Left lung (tissue), 4 donors: ENCODE measurements at regions not wholly inside any gene's neighbourhood (a gene's known extent, or its start where the extent isn't known, plus 50 kb on each side); places are given as distances from the start of the nearest gene placed in this dataset.

ENCODE experiments used
- ATAC-seq: fragments of 200-7000 bp; cut with Tn5 transposase; one replicate; pipeline ENCODE4 v1.9.1; 2020; ENCODE audit warnings: moderate library complexity
- DNase-seq, 4 donors: peaks; one replicate each; pipeline ENCODE4 v3.0.0-alpha.2; 2013 to 2020
- H3K27ac ChIP-seq, 2 donors: fragments of 200-600 bp; sonication (generic) in 1 of 2; one replicate each; pipeline versions ENCODE4 v1.5.0 to v1.8.0; 2020 to 2021
- H3K27me3 ChIP-seq, 2 donors: fragments of 200-600 bp; sonication (generic) in 1 of 2; one replicate each; pipeline versions ENCODE4 v1.5.0 to v1.8.0; 2020 to 2021
- H3K36me3 ChIP-seq, 2 donors: fragments of 200-600 bp; sonication (generic) in 1 of 2; one replicate each; pipeline versions ENCODE4 v1.5.0 to v1.8.0; 2020 to 2021
- H3K4me1 ChIP-seq, 2 donors: fragments of 200-600 bp; one replicate each; pipeline ENCODE4 v1.8.0; 2021
- H3K4me3 ChIP-seq, 2 donors: fragments of 200-600 bp; sonication (generic) in 1 of 2; one replicate each; pipeline versions ENCODE4 v1.5.0 to v1.8.0; 2020 to 2021; ENCODE audit warnings: mild to moderate bottlenecking in 1 of 2
- H3K9me3 ChIP-seq, 2 donors: fragments of 200-600 bp; sonication (generic) in 1 of 2; one replicate each; pipeline versions ENCODE4 v1.5.0 to v1.8.0; 2020 to 2021
- intact Hi-C, 2 donors: fragments of 100-400 bp; cut with DNase I; formaldehyde crosslinking; loops; one replicate each; pipeline versions ENCODE4 v1.11.2 to v1.14.2; 2022
- TF ChIP-seq, protein P1 (sequence below), 2 donors: fragments of 200-600 bp; sonication (generic) in 1 of 2; IDR thresholded peaks; one replicate each; pipeline versions ENCODE4 v1.5.0 to v1.8.0; 2021; ENCODE audit warnings: antibody characterized with exemption in 2 of 2
- donor health status: DM: no; HTN: yes; CAD: no.
- donor health status: DM: no; HTN: no; CAD: no.

DNA sequence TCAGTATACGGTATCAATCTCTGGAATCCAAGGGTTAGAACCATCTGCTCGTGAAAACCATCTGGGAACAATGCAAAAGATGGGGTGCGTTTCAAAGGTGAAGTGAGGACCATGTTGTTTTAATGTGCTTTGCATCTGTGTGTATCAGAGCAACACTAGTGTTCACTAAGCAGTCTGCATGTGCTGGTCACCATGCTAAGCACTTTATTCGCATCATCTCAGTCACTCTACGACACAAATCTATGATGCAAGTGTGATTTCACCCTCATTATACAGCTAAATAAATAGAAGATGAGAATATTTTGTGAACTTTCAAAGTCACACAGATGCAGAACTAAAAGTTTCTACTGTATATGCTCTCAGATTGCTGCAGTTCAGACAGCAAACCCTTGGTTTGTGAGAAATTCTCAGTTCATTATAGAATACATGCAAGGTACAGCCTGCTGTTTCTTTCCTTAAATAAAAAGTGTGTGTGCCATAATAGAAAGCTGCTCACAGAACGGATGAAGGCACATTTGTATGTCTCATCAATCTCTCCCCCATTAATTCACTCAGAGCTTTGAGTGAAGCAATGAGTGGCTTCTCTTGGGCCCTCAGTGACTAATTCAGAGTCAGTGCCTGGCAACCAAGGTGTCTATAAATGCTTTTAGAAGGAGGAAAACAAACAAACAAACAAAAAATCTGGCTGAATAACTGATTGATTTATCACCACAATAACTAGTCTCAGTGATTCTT is 652.8 kb upstream of the SOX11 start:
- TF ChIP-seq, protein P1, sequence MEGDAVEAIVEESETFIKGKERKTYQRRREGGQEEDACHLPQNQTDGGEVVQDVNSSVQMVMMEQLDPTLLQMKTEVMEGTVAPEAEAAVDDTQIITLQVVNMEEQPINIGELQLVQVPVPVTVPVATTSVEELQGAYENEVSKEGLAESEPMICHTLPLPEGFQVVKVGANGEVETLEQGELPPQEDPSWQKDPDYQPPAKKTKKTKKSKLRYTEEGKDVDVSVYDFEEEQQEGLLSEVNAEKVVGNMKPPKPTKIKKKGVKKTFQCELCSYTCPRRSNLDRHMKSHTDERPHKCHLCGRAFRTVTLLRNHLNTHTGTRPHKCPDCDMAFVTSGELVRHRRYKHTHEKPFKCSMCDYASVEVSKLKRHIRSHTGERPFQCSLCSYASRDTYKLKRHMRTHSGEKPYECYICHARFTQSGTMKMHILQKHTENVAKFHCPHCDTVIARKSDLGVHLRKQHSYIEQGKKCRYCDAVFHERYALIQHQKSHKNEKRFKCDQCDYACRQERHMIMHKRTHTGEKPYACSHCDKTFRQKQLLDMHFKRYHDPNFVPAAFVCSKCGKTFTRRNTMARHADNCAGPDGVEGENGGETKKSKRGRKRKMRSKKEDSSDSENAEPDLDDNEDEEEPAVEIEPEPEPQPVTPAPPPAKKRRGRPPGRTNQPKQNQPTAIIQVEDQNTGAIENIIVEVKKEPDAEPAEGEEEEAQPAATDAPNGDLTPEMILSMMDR (IDR thresholded peaks at IDR 0.05), result no peak
- no peak overlapping the region for H3K4me3 ChIP-seq
- no peaks in the 10 kb centered on the region for H3K36me3 ChIP-seq
- no peak overlapping the region for H3K27ac ChIP-seq
- H3K9me3 ChIP-seq, result no peaks in the 10 kb centered on the region
- no peaks in the 10 kb centered on the region for H3K4me1 ChIP-seq
- no peaks in the 10 kb centered on the region for H3K27me3 ChIP-seq
- intact Hi-C loops, result no loop called here
- DNase-seq (no peak), ATAC-seq (no peak)

DNA sequence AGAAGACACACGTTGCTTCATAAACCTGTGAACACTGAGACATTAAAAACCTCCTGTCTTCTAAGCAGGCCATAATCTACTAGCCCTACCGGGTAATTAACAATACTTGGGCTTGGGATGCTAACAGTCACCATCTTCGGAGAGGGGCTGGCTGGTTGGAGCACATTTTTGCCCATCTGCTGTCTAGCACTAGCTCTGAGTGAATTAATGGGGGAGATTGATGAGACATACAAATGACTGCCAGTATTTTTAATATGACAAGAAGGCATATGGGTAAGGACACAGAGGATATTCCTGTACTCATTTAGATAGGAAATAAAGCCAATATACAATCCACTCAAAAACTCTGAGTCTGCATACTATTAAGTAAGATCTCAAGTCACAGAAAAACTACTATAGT is 651.6 kb upstream of the SOX11 start:
- intact Hi-C loops, result no loop called here
- Histone ChIP-seq H3K27ac (no peak overlapping the region), H3K36me3 (no peaks in the 10 kb centered on the region), H3K4me1 (no peaks in the 10 kb centered on the region), H3K9me3 (no peaks in the 10 kb centered on the region), H3K27me3 (no peaks in the 10 kb centered on the region), H3K4me3 (no peak overlapping the region)
- no peak for ATAC-seq
- no peak for DNase-seq
- TF ChIP-seq, protein P1 (IDR thresholded peaks at IDR 0.05), result no peak

DNA sequence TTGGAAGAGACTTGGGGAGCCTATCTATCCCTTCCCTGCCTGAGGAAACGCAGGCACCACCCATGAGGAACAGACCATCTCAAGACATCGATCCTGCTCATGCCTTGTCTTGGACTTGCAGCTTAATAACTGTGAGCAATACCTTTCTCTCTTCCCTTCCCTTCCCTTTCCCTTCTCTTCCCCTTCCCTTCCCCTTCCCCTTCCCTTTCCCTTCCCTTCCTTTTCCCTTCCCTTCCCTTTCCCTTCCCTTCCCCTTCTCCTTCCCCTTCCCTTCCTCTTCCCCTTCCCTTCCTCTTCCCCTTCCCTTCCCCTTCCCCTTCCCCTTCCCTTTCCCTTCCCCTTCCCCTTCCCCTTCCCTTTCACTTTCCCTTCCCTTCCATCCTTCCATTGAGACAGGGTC is 650.7 kb upstream of the SOX11 start:
- no peak for DNase-seq
- H3K27me3 ChIP-seq, result no peaks in the 10 kb centered on the region
- H3K4me1 ChIP-seq, result no peaks in the 10 kb centered on the region
- H3K27ac ChIP-seq, result no peak overlapping the region
- no peaks in the 10 kb centered on the region for H3K9me3 ChIP-seq
- ATAC-seq, result no peak
- intact Hi-C loops, result no loop called here
- H3K4me3 ChIP-seq, result no peak overlapping the region
- TF ChIP-seq, protein P1 (IDR thresholded peaks at IDR 0.05), result no peak
- H3K36me3 ChIP-seq, result no peaks in the 10 kb centered on the region

DNA sequence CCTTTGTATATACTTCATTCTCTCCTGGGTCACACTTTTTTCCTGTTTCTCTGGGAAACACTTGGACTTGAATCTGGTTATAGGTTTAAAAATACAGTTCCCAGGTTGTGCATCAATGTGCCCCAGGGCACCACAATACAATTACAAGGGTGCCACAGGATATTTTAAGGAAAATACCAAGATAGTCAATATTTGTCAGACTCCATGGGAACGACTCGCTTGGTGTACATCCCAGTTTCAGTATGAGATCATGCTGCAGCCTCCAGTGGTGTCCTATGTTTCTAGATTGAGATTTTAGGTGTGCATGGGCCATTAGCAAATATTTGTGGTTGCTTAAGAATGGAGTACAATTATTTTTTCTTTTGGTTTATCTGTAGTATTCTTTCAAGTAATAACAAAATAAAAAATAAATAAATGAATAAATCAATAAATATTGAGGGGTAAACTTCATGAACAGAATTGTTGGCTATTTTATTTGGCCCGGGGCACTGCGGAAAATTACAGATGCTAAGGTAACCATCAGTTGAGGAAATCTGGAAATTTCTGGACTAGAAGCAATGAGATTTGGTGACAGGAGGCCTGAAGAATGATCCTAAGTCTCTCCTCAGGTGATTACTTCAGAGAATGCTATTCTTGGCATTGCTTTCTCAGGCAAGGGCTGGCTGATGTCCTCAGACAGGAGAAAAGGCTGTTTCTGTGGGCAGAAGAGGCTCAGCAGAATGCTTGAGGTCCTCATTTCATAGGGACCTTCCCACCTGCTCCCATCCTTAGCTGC is 649.3 kb upstream of the SOX11 start:
- TF ChIP-seq, protein P1 (IDR thresholded peaks at IDR 0.05), result no peak
- intact Hi-C loops, result no loop called here
- H3K9me3 ChIP-seq, result no peaks in the 10 kb centered on the region
- H3K4me1 ChIP-seq, result no peaks in the 10 kb centered on the region
- no peak overlapping the region for H3K27ac ChIP-seq
- no peaks in the 10 kb centered on the region for H3K27me3 ChIP-seq
- no peak for ATAC-seq
- no peak for DNase-seq
- no peak overlapping the region for H3K4me3 ChIP-seq
- no peaks in the 10 kb centered on the region for H3K36me3 ChIP-seq

DNA sequence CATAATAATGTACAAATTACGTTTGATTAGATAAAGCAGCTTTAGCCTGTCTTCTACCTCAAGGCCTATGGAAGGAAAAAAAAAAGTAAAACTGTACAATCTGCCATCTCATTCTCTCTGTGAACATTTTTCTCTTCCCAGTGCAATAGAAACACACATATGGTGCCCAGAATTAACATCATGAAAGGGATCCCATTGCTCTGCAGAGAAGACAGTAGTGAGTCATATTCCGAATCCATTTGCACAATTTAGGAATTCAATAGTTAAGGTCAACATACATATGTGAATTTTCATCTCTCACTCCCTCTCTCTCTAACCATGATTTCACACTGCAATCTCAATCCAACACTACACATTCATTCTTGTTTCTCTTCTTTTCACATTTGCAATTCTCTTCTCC is 640.9 kb upstream of the SOX11 start:
- TF ChIP-seq, protein P1 (IDR thresholded peaks at IDR 0.05), result no peak
- Histone ChIP-seq H3K9me3 (peaks cover 0 to 6% of the 10 kb centered on the region in 2 donors), H3K36me3 (no peaks in the 10 kb centered on the region), H3K4me3 (no peak overlapping the region), H3K4me1 (no peaks in the 10 kb centered on the region), H3K27ac (no peak overlapping the region), H3K27me3 (no peaks in the 10 kb centered on the region)
- DNase-seq (no peak), ATAC-seq (no peak)
- intact Hi-C loops, result no loop called here
